ENCODE measurements at regions not wholly inside any gene's neighbourhood (a gene's known extent, or its start where the extent isn't known, plus 50 kb on each side); places are given as distances from the start of the nearest gene placed in this dataset.

GRCh38 chr6:90947184-90948064 is 360.6 kb upstream of the MAP3K7 start:
- Histone ChIP-seq H4K91ac (replicated peaks; ENCODE audit: insufficient read length, low read length) (no peak overlapping the region), H3K14ac (ENCODE audit: insufficient read length) (no peak overlapping the region), H2BK120ac (replicated peaks; ENCODE audit: low read depth, low read length) (no peak overlapping the region), H2BK12ac (ENCODE audit: low read depth, low read length) (no peak overlapping the region), H3K4ac (replicated peaks; ENCODE audit: insufficient read length, low read depth, low read length) (no peak overlapping the region), H2BK15ac (ENCODE audit: low read length) (no peak overlapping the region), H3K27me3 (replicated peaks in 1 of 4; ENCODE audit: control insufficient read depth in 3 of 4, extremely low read depth in 1 of 4, insufficient read depth in 3 of 4, low read length in 3 of 4) (no peaks in the 10 kb centered on the region), H4K5ac (ENCODE audit: insufficient read length, low read depth, low read length) (no peak overlapping the region), H3K56ac (replicated peaks; ENCODE audit: insufficient read length, low read depth, low read length) (no peak overlapping the region), H3K23me2 (ENCODE audit: low read depth, low read length) (no peaks in the 10 kb centered on the region), H3K4me1 (replicated peaks in 1 of 4; ENCODE audit: control insufficient read depth in 3 of 4, insufficient read depth in 4 of 4, low read length in 3 of 4) (no peaks in the 10 kb centered on the region), H3K27ac (ENCODE audit: low read depth, low read length) (no peak overlapping the region), H3K79me2 (ENCODE audit: control insufficient read depth in 1 of 2, insufficient read depth in 2 of 2, low read length in 2 of 2) (no peaks in the 10 kb centered on the region), H2AFZ (ENCODE audit: low read length) (no peak overlapping the region), H3K9ac (replicated peaks in 1 of 4; ENCODE audit: extremely low read depth in 1 of 4, low read depth in 3 of 4, low read length in 3 of 4) (no peak overlapping the region), H3K79me1 (ENCODE audit: low read depth, low read length) (no peaks in the 10 kb centered on the region), H4K8ac (ENCODE audit: extremely low read depth, insufficient read depth, low read length) (no peak overlapping the region), H3K9me3 (ENCODE audit: insufficient read depth in 2 of 2, low read depth in 1 of 2, low read length in 1 of 2) (no peaks in the 10 kb centered on the region), H3K4me2 (ENCODE audit: insufficient read depth in 1 of 2, low read depth in 2 of 2, low read length in 2 of 2) (no peak overlapping the region), H2BK5ac (ENCODE audit: low read depth, low read length) (no peak overlapping the region), H2AK5ac (ENCODE audit: low read depth, low read length) (no peak overlapping the region), H3K18ac (ENCODE audit: extremely low read depth, low read length) (no peak overlapping the region), H2BK20ac (ENCODE audit: low read length) (no peak overlapping the region), H3K4me3 (ENCODE audit: extremely low read depth in 1 of 4, insufficient read depth in 2 of 4, low read depth in 3 of 4, low read length in 4 of 4) (no peak overlapping the region), H3K36me3 (ENCODE audit: control insufficient read depth in 2 of 4, insufficient read depth in 4 of 4, low read length in 3 of 4) (no peaks in the 10 kb centered on the region), H4K20me1 (replicated peaks in 1 of 2; ENCODE audit: control insufficient read depth in 1 of 2, insufficient read depth in 2 of 2, low read length in 2 of 2) (no peaks in the 10 kb centered on the region), H3K23ac (ENCODE audit: insufficient read length) (no peak overlapping the region)
- 90% methylated on average over 10 of the region's 29 CpGs; no CpG with 5 or more reads in 1 of the 2 experiments for WGBS, 2 experiments (ENCODE audit: extremely low coverage in 1 of 2, insufficient coverage in 1 of 2, insufficient read length in 1 of 2, insufficient replicate concordance in 2 of 2, low coverage in 1 of 2, low lambda C conversion rate in 2 of 2, missing lambda C conversion rate in 1 of 2)
- FAIRE-seq (no peak), DNase-seq (ENCODE audit: low read depth in 1 of 2, low spot score in 2 of 2) (no peak)
- POLR2A ChIA-PET (ENCODE audit: partially characterized antibody): interaction anchor here (1.0 kb wide), 1 partner anchor 11 kb away, joined by 3 read pairs; no protein-coding TSS in a partner anchor
- CTCF ChIA-PET (ENCODE audit: partially characterized antibody): interaction anchor here (1.6 kb wide), 1 partner anchor 134 kb away, joined by 4 read pairs; no protein-coding TSS in a partner anchor
- no peak for TF ChIP-seq POLR2AphosphoS5 (IDR thresholded peaks at IDR 0.05; ENCODE audit: low read depth, low read length)
- TF ChIP-seq POU5F1 (IDR thresholded peaks at IDR 0.05; ENCODE audit: low read depth, low read length): no peak
- no peak for TF ChIP-seq PHF8 (conservative IDR thresholded peaks at IDR 0.05; ENCODE audit: low read depth, low read length)
- TF ChIP-seq FOSL1 (IDR thresholded peaks at IDR 0.05; ENCODE audit: insufficient read depth, low read depth, low read length): no peak
- TF ChIP-seq TCF12 (IDR thresholded peaks at IDR 0.05; ENCODE audit: low read depth, low read length): no peak
- no peak for TF ChIP-seq KDM4A (IDR thresholded peaks at IDR 0.05; ENCODE audit: low read depth, low read length, severe bottlenecking)
- no peak for TF ChIP-seq JUND (IDR thresholded peaks at IDR 0.05; ENCODE audit: low read length)
- no peak for TF ChIP-seq EZH2 (IDR thresholded peaks at IDR 0.05; ENCODE audit: low read depth, low read length, severe bottlenecking)
- no peak for TF ChIP-seq KDM5A (IDR thresholded peaks at IDR 0.05; ENCODE audit: low read length)
- TF ChIP-seq NANOG (IDR thresholded peaks at IDR 0.05; ENCODE audit: insufficient read depth, low read depth, low read length, poor library complexity, severe bottlenecking): no peak
- no peak for TF ChIP-seq HDAC6 (IDR thresholded peaks at IDR 0.05; ENCODE audit: low read depth, low read length)
- TF ChIP-seq POLR2A (IDR thresholded peaks at IDR 0.05; ENCODE audit: control extremely low read depth in 1 of 2, low read depth in 2 of 2, low read length in 2 of 2): no peak
- no peak for TF ChIP-seq CBX8 (IDR thresholded peaks at IDR 0.05; ENCODE audit: borderline replicate concordance, low read depth, low read length)
- TF ChIP-seq YY1 (IDR thresholded peaks at IDR 0.05; ENCODE audit: low read depth, low read length): no peak

Measured in H1 (cell line).